Colonic mucosa (tissue), 4 donors: ENCODE measurements at regions not wholly inside any gene's neighbourhood (a gene's known extent, or its start where the extent isn't known, plus 50 kb on each side); places are given as distances from the start of the nearest gene placed in this dataset.
A peak's percentile ranks its signal among the peaks of the same experiment; 100 is the strongest.
"Not testable (repeated sequence)": the region's sequence is repeated elsewhere in the genome, so short reads cannot be mapped to it uniquely, and the experiment has no call there.

ENCODE experiments used
- DNase-seq: peaks from one replicate; pipeline ENCODE4 v3.0.0-alpha.2; 2020
- H3K27ac ChIP-seq: fragments of 200-600 bp; one replicate; pipeline ENCODE4 v1.8.0; 2021
- H3K27me3 ChIP-seq: fragments of 200-600 bp; one replicate; pipeline ENCODE4 v1.8.0; 2021
- H3K36me3 ChIP-seq: fragments of 200-600 bp; one replicate; pipeline ENCODE4 v1.8.0; 2021
- H3K4me1 ChIP-seq: fragments of 200-600 bp; one replicate; pipeline ENCODE4 v1.8.0; 2021; ENCODE audit warnings: mild to moderate bottlenecking
- H3K4me3 ChIP-seq: fragments of 200-600 bp; one replicate; pipeline ENCODE4 v1.8.0; 2021
- H3K9ac ChIP-seq, 2 donors: one replicate each; pipeline ENCODE4 v1.7.0; 2013; ENCODE audit warnings: control low read depth in 2 of 2, low read depth in 2 of 2, low read length in 2 of 2
- H3K9me3 ChIP-seq: fragments of 200-600 bp; one replicate; pipeline ENCODE4 v1.8.0; 2021
- intact Hi-C: fragments of 100-400 bp; cut with DNase I; formaldehyde crosslinking; loops from one replicate; pipeline ENCODE4 v1.14.1; 2022
- TF ChIP-seq, protein P1 (sequence below): fragments of 200-600 bp; IDR thresholded peaks from one replicate; pipeline ENCODE4 v1.8.0; 2022; ENCODE audit warnings: antibody characterized with exemption, mild to moderate bottlenecking
- donor health status: healthy.
- donor health status: DM: no; HTN: no; CAD: no.
- donor health status: DM: no; HTN: no; CAD: no.

DNA sequence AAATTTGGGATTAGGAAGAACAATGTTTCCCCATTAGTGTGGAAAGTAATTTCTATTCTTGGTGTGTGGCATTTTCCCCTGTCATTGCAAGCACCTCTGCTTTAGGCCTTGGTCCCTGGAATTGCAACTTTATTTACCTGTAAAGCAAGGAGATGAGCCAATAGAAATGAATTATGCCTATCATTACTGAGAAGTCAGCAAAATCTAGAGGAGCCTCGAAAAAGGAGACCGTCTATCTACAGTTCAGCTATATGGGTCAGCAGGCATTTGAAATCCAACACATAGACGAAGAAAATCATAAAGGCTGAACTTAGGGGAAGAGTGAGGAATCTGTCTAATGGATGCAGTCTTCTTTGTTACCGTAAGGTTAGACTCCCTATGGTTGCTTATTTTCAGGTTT, 161.1 kb downstream of the CCDC71L start:
- TF ChIP-seq, protein P1, sequence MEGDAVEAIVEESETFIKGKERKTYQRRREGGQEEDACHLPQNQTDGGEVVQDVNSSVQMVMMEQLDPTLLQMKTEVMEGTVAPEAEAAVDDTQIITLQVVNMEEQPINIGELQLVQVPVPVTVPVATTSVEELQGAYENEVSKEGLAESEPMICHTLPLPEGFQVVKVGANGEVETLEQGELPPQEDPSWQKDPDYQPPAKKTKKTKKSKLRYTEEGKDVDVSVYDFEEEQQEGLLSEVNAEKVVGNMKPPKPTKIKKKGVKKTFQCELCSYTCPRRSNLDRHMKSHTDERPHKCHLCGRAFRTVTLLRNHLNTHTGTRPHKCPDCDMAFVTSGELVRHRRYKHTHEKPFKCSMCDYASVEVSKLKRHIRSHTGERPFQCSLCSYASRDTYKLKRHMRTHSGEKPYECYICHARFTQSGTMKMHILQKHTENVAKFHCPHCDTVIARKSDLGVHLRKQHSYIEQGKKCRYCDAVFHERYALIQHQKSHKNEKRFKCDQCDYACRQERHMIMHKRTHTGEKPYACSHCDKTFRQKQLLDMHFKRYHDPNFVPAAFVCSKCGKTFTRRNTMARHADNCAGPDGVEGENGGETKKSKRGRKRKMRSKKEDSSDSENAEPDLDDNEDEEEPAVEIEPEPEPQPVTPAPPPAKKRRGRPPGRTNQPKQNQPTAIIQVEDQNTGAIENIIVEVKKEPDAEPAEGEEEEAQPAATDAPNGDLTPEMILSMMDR, result no peak

DNA sequence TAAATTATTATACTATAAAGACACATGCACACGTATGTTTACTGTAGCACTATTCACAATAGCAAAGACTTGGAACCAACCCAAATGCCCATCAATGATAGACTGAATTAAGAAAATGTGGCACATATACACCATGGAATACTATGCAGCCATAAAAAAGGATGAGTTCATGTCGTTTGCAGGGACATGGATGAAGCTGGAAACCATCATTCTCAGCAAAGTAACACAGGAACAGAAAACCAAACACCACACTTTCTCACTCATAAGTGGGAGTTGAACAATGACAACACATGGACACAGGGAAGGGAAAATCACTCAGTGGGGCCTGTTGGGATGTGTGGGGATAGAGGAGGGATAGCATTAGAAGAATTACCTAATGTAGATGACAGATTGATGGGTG, 163.0 kb downstream of the CCDC71L start:
- H3K27ac ChIP-seq, H3K4me3 ChIP-seq, H3K9ac ChIP-seq, H3K4me1 ChIP-seq, H3K9me3 ChIP-seq, intact Hi-C loops, DNase-seq, H3K27me3 ChIP-seq, H3K36me3 ChIP-seq: not testable (repeated sequence)

More for the DNA sequence above, 161.1 kb downstream of the CCDC71L start:
- Histone ChIP-seq H3K9ac (no peak overlapping the region), H3K27ac (no peak overlapping the region), H3K27me3 (no peaks in the 10 kb centered on the region), H3K9me3 (no peaks in the 10 kb centered on the region), H3K4me1 (no peaks in the 10 kb centered on the region), H3K4me3 (no peak overlapping the region), H3K36me3 (no peaks in the 10 kb centered on the region)
- intact Hi-C loops, result no loop called here
- no peak for DNase-seq

DNA sequence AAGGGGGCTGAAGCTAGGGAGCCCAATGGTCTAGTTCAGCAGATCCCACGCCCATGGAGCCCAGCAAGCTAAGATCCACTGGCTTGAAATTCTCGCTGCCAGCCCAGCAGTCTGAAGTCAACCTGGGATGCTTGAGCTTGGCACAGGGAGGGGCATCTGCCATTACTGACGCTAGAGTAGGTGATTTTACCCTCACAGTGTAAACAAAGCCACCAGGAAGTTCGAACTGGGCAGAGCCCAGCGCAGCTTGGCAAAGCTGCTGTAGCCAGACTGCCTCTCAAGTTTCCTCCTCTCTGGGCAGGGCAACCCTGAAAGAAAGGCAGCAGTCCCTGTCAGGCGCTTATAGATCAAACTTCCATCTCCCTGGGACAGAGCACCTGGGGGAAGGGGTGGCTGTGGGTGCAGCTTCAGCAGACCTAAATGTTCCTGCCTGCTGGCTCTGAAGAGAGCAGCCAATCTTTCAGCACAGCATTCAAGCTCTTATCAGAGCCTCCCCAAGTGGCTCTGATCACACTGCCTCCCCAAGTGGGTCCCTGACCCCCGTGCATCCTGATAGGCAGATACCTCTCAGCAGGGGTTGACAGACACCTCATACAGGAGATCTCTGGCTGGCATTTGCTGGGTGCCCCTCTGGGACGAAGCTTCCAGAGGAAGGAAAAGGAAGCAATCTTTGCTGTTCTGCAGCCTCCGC, 167.8 kb downstream of the CCDC71L start:
- H3K9me3 ChIP-seq, result no peaks in the 10 kb centered on the region
- H3K4me1 ChIP-seq, result no peaks in the 10 kb centered on the region
- H3K36me3 ChIP-seq, result no peaks in the 10 kb centered on the region
- H3K27ac ChIP-seq, result no peak overlapping the region
- H3K27me3 ChIP-seq, result no peaks in the 10 kb centered on the region
- TF ChIP-seq, protein P1, result no peak
- H3K9ac ChIP-seq, result no peak overlapping the region
- intact Hi-C loops, result no loop called here
- peak; percentile 75 for DNase-seq
- no peak overlapping the region for H3K4me3 ChIP-seq

DNA sequence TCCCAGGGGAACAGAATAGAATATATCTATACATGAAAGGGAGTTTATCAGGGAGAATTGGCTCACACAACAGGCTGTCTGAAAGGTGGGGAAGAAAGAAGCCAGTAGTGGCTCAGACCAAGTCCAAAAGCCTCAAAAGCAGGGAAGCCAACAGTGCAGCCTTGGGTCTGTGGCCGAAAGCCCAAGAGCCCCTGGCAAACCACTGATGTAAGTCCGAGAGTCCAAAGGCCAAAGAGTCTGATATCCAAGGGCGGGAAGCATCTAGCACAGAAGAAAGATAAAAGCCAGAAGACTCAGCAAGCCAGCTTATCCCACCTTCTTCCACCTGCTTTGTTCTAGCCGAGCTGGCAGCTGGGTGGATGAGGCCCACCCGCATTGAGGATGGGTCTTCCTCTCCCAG, 172.5 kb downstream of the CCDC71L start:
- H3K4me1 ChIP-seq, result no peaks in the 10 kb centered on the region
- TF ChIP-seq, protein P1, result no peak
- no peaks in the 10 kb centered on the region for H3K27me3 ChIP-seq
- no peaks in the 10 kb centered on the region for H3K36me3 ChIP-seq
- intact Hi-C loops, result no loop called here
- no peak overlapping the region for H3K9ac ChIP-seq
- no peaks in the 10 kb centered on the region for H3K9me3 ChIP-seq
- H3K27ac ChIP-seq, result no peak overlapping the region
- DNase-seq, result no peak
- no peak overlapping the region for H3K4me3 ChIP-seq

DNA sequence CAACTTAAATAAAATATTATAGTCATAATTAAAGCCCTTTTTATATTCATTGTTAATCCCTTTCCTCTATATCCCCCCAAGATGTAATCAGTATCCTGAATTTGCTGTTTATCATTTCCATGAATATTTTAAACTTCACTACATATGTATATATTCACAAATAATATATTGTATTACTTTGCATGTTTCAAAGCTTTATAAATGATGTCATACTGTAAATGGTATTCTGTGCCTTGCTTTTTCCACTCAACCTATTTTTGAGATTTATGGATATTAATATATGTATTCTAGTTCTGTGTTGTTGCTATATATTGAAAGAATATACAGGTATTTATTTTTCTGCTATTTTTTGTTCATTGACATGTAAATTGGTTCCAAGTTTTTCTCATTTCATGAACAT, 173.1 kb downstream of the CCDC71L start:
- no peaks in the 10 kb centered on the region for H3K4me1 ChIP-seq
- DNase-seq, result no peak
- H3K27me3 ChIP-seq, result no peaks in the 10 kb centered on the region
- no peak overlapping the region for H3K27ac ChIP-seq
- H3K4me3 ChIP-seq, result no peak overlapping the region
- TF ChIP-seq, protein P1, result no peak
- H3K9me3 ChIP-seq, result no peaks in the 10 kb centered on the region
- H3K36me3 ChIP-seq, result no peaks in the 10 kb centered on the region
- no peak overlapping the region for H3K9ac ChIP-seq
- intact Hi-C loops, result no loop called here

DNA sequence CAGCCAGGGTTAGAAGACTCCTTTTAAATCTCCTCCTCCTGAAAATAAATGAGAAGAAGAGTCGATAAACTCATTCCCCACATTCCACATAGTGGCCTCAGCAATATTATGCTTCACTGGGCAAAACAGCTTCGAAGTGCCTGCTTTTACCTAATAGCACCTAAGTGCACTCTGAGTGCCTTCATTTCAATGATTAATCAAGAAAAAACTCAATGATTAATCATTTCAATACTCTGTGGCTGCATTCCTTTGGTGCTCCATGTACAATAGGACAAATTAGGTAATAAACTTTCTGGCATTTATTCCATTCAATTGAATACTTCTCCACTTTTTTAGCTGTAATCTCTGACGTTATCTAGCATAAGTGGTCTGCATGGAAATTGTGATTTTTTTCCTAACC, 174.6 kb downstream of the CCDC71L start:
- no peak overlapping the region for H3K9ac ChIP-seq
- no peak for DNase-seq
- no peaks in the 10 kb centered on the region for H3K27me3 ChIP-seq
- no peaks in the 10 kb centered on the region for H3K4me1 ChIP-seq
- no peaks in the 10 kb centered on the region for H3K9me3 ChIP-seq
- H3K27ac ChIP-seq, result no peak overlapping the region
- intact Hi-C loops, result no loop called here
- H3K36me3 ChIP-seq, result no peaks in the 10 kb centered on the region
- TF ChIP-seq, protein P1, result no peak
- H3K4me3 ChIP-seq, result no peak overlapping the region
